ENCODE measurements at regions not wholly inside any gene's neighbourhood (a gene's known extent, or its start where the extent isn't known, plus 50 kb on each side); places are given as distances from the start of the nearest gene placed in this dataset.

- no peak for DNase-seq
Measured at GRCh38 chr10:78975926-78976325, 92.8 kb upstream of the ZMIZ1 start.

- DNase-seq = no peak
Measured at GRCh38 chr10:78976825-78977755, 91.7 kb upstream of the ZMIZ1 start.

GRCh38 chr10:78979938-78980337, 88.8 kb upstream of the ZMIZ1 start:
- no peak for DNase-seq

DNA sequence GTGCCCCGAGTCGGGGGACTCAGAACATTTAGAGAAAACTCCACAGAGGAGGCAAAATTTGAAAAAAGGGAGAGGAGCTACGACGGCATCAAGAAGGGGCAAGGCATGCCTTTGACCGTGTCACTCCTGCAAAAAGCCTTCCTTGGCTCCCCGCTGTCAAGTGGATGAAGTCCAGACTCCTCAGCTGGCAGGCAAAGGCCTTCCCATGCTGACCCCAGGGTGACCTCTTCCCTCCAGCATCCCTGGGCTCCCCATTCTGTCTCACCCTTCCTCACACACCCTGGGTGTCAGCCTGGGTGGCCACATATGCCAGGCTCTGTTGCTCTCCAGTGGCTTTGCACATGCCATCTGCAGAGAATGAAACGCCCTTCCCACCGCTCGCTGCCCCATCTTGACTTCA, 88.4 kb upstream of the ZMIZ1 start:
- no peak for DNase-seq

DNA sequence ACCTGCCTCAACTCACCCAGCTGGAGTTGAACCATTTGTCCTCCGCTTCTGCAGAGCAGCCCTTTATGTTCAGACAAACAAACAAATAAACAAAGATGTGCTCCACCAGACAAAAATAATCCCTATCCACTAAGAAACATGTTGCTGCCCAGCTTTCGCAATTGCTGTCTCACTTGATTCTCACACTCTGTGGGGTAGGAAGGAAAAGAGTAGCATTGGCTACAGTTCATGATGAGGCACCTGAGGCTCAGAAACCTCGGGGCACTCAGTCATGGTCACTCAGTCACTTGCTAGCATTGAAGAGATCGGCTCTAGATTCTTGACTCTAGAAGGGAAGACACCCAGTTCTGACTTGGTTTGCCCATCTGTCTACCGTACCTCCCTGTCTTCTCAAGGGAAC, 88.0 kb upstream of the ZMIZ1 start:
- DNase-seq = no peak

GRCh38 chr10:78981257-78981969, 87.4 kb upstream of the ZMIZ1 start:
- DNase-seq = no peak

DNA sequence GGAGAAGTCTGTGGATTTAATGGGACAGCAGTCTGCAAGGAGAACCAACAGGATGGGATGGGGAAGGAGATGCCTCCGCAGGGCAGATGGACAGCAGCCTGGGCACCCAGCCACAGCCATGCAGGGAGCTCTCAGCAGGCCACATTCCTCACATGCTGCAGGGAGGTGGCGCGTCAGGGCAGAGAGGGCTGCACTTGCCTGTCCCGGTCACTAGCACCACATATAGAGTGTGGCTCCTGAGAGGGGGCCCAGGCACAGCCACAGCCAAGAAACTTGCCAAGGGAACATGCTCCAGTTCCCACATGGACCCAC, 86.8 kb upstream of the ZMIZ1 start:
- no peak for DNase-seq

DNA sequence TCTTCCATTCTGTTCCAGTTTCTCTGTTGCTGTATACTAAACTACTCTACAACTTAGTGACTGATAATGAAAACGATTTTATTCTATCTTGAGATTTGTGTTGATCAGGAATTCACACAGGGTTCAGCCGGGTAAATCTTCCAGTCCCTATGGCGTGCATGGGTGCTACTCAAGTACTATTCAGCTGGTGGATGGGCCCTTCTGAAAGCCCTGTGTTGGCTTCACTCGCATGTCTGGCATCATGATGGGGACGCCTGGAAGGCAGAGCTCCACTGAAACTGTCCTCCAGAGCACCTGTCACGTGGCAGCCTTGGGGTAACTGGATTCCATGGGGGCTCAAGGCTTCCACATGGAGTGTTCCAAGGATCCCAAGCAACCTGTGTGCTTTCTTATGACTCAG, 86.0 kb upstream of the ZMIZ1 start:
- no peak for DNase-seq

GRCh38 chr10:78983608-78984007, 85.2 kb upstream of the ZMIZ1 start:
- no peak for DNase-seq

DNA sequence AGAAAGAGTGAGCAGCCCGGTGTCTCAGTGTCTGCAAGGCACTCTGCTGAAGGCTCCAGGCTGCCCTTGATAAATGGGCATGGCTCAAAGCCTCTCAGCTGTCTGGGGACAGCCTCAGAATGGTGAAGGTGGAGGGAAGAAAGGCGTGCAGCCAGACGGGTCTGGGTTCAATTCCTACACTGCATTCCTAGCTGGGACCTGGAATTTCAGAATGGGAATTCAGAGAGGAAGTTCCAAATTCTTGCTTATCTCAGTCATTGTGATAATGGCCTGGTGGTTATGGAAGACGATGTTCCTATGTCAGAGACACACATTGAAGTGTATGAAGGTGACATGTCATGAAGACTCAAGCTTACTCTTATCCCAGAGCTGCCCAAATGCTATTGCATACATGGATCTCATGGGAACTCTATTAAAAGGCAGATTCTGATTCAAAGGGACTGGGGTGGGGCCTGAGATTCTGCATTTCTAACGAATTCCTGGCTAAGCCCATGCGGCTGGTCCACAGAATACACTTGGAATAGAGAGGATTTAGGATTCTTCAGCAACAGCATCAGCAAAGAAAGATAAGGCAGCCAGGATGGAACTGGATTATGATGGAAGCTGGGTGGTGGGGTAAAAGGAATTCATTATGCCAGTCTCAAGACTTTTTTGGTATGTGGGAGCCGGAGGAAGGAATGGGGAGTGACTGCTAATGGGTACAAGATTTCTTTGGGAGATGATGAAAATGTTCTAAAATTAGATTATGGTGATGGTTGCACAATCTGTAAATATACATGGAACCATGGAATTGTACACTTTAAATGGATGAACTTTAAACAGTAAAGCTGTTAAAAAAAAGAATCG, 82.6 kb upstream of the ZMIZ1 start:
- DNase-seq = no peak

- no peak for DNase-seq
Measured at GRCh38 chr10:78991187-78991586, 77.6 kb upstream of the ZMIZ1 start.

DNA sequence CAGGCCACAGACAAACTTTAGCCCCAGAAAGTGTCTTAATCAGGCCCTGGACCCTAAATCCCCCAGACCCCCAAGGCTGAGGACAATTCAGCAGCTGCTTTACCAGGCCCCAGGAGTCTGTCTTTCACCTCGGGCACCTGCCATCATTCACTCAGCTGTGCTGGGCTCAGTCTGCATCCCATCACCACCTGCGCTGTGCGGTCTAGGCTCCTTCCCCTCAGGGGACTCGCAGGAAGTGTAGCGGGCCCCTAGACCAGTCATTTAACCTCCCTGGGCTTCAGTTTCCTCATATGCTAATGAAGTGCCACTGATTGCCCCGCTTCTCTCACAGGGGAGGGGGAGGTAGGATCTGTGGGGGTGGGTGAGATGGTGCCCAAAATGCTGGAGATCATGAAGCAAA, 76.4 kb upstream of the ZMIZ1 start:
- DNase-seq = no peak

- DNase-seq = no peak
Measured at GRCh38 chr10:78993261-78993945, 75.4 kb upstream of the ZMIZ1 start.

- no peak for DNase-seq
Measured at GRCh38 chr10:78995987-78996791, 72.6 kb upstream of the ZMIZ1 start.

- DNase-seq = no peak
Measured at GRCh38 chr10:78996792-78997129, 72.0 kb upstream of the ZMIZ1 start.

- no peak for DNase-seq
Measured at GRCh38 chr10:78997635-78998618, 70.8 kb upstream of the ZMIZ1 start.

DNA sequence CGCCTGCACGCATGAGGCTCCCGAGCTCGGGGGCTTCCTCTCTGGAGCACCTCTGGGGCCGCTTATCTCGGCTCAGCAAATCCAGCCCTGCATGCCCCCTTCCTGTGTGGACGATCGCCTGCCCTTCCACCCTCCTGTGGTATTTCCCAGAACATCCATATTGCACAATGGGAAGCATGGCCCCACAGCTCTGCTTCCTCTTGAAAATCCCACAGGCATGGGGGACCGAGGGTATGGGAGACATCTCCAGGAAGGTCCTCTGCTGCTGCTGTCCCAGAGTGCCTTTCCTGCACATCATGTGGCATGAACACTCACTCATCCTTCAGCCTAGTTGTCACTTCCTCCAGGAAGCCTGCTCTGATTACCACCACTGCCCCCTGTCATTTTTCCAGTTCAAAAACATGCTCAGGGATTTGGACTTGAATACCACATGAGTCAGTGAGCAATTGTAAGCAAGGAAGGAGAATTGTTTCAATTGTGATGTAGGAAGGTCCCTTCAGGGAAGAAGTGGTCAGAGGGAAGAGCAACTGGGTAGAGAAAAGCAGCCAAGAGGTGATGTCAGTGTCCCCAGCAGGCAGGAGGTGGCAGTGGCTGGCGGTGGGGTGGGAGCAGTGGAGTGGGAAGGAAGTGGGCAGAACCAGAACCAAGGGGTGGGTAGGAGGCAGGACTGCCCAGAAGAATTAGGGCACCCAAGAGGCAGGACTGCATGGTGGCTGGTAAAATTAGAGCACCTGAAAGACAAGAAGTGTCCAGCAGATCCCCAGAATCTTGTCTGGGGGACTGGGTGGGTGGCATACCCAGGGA, 67.5 kb upstream of the ZMIZ1 start:
- no peak for DNase-seq

- DNase-seq = no peak
Measured at GRCh38 chr10:79002336-79002735, 66.4 kb upstream of the ZMIZ1 start.

- no peak for DNase-seq
Measured at GRCh38 chr10:79003183-79004100, 65.3 kb upstream of the ZMIZ1 start.
